Suppressor macrophage treated with lipopolysaccharide for 1 hour (primary cell): ENCODE measurements at regions not wholly inside any gene's neighbourhood (a gene's known extent, or its start where the extent isn't known, plus 50 kb on each side); places are given as distances from the start of the nearest gene placed in this dataset.
"Not testable (repeated sequence)": the region's sequence is repeated elsewhere in the genome, so short reads cannot be mapped to it uniquely, and the experiment has no call there.

Experiments
- DNase-seq, 3 donors: peaks; one replicate each; pipeline ENCODE4 v3.0.0-alpha.2; 2020 to 2022

DNA sequence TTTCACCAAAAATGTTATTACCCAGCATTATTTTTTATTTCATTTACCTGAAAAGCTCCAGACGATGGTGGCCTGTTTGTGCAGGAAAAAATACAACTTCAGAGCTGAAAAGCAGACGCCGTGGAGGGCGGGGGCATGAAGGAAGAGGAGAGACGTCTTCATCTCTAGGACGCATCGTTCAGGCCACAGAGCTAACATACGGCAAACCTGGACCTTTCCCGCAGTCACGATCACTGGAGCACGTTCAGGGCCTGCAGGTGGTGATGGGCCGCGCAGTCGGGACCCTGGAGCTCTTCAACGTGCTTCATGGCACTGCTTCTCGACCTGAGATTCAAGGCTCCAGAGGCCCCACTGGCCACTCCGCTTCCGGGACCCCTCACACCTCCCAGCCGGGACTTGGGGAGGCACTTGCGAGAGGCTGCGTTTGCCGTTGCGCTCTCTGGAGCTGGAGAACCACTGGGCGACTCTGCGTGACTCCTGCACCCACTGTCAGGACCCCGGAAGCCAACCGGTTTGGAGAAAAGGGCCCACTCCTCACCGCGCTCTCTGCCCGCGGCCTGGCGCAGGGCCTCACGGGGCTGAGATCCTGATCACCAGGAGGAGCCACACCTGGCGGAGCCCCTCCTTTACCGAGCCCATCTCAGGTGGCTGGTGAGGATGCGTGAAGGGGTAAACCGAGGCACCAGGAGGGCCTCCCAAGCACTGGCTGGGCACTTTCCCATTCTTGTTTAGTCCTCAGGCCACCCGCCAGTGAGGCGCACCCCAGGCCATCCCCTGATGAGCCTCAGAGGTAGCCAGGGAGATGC, 164.4 kb upstream of the AFDN start:
- DNase-seq: no peak

DNA sequence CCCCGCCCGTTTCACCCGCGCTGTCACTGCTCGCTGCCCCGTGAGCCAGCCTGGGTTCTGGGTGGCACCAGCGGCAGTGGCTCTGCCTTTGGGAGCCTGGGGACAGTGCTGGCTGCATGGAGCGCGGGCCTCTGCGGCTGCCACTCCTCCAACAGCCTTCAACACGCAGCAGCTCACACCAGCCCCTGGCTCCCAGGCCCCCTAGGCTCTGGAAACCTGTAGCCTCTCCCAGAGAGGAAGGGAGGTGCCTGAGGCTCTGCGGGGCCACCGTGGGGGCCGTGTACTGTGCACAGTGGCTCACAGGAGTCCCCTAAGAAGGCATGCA, 163.9 kb upstream of the AFDN start:
- no peak for DNase-seq

DNA sequence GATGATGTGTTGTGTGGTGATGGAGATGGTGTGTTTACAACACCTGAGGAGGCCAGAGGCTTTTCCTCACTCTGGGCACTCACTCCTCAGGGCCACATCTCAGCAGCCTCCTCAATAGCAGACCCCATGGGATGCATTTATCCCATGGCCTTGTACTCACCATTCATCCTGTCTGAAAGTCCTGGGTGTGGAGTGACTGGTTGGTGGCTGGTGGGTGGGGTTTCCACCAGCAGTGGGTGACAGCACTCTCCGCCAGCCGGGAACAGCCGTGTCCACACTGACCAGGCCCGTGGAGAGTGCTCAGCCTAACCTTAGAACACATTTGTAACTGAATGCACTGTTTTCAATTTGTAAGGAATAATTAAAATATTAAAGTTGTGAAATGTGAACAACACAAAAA, 163.4 kb upstream of the AFDN start:
- no peak for DNase-seq

DNA sequence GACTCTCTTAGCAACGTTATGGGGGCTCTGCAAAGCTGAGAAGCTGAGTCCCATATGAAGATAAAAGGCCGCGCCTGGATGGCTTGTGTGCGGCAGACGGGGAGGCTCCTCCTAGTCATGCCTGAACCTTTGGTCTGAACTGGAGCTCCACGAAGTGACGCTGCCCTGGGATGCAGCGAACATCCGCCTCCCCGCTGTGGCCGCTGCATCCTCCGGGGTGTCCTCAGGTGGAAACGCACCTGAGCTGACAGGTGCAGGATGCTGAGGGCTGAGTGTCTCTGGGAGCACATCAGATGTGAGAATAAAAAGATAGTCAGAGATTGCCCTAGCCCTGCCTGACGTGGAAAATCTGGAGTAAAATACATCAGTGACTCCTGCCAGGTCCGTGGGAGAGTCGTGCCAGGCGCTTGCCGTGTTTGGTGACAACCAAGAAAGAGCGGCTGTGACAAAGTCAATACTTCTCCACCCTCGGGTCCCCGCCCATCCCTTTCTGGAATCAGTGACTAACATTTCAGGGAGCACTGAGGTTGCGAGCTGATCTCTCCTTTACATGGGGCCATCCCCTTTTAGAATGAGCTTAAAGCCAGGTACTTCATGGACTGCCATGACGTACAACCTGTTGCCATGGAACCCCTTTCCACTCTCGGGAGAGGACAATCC, 162.8 kb upstream of the AFDN start:
- DNase-seq: no peak

DNA sequence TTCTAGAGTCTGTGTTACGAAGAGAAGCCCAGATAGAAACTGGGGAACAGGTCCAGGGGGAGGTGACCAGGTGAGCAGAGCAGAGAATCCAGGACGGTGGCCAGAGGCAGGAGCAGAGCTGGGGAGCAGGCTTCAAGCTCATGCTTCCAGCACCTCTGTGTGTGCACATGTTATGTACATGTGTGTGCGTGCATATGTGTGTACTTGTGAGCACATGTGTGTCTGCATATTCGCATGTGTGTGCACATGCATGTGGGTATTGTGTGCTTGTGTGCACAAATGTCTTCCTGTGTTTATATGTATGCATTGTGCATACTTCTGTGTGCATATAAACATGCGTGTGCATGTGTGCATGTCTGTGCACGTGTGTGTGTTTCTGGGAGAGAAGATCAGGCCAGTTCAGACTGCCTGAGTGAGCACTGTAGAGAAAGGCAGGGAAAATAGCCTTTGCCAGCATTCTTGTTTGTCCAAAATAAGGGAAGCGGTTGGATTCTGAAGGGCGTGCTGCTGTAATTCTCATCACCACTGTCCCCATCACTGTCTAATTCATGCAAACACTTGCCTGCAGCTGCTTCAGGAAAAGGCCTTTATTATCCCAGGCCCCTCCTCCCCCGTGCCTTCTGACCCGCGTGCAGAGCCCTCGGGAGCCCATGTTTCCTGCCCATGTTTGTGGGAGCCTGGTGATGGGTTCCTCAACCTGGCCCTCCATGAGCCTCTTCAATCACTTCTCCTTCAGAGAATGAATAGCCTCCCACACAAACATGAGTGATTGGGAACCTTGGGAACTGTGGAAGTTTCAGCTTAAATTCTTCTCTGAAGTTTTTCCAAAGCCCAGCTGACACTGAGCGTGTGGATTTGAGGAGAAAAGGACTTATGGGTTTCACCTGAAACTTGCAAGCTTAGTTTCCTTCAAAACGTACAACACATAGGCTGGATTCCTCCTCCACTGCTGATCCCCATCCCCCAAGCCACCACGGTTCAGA, 161.7 kb upstream of the AFDN start:
- DNase-seq: no peak

DNA sequence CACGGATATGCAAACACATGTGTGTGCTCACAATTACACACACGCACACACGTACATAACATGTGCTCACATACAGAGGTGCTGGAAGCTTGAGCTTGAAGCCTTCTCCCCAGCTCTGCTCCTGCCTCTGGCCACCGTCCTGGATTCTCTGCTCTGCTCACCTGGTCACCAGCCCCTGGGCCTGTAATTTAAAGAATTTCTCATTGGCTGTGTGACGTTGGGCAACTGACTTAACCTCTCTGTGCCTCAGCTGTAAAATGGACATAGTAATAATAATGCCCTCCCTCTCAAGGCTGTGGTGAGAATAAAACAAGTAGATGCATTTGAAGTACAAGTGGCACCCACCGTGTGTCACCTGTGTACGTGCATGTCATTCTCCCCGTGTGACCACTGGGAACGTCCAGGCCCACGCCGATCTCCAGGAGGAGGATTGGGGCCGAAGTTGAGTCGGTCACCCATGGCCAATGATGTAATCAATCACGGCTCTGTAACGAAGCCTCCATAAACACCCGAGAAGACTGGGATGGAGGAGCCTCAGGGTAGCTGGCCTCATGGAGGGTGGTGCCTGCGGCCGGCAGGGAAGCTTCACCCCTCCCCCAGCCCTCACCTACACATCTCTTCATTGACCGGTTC, 160.9 kb upstream of the AFDN start:
- no peak for DNase-seq

DNA sequence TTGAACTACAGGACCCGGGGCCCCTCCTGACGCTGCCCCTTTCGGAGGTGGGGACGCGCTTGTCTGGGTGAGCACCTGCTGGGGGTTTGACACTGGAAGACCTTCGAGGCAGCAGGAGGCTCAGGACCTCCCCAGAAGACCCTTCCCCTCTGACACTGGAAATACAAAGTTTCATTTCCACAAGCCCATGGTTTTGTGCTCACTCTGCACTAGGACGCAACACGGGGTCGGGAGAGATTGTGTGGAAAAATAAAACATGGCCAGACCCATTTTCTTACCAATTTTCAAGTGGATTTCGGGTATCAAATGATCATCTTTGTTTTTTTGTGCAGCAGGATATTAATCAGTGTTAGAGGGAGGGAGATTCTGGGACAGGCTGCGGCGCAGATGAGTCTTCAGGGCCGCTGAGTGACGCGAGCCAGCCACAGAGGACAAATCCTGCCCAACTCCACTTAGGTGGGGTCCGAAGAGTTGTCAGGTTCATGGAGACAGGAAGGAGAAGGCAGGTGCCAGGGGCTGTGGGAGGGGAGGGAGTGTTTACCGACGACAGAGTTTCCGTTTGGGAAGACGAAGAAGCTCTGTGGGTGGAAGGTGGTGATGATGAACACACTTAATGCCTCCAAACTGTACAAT, 160.0 kb upstream of the AFDN start:
- DNase-seq: no peak

DNA sequence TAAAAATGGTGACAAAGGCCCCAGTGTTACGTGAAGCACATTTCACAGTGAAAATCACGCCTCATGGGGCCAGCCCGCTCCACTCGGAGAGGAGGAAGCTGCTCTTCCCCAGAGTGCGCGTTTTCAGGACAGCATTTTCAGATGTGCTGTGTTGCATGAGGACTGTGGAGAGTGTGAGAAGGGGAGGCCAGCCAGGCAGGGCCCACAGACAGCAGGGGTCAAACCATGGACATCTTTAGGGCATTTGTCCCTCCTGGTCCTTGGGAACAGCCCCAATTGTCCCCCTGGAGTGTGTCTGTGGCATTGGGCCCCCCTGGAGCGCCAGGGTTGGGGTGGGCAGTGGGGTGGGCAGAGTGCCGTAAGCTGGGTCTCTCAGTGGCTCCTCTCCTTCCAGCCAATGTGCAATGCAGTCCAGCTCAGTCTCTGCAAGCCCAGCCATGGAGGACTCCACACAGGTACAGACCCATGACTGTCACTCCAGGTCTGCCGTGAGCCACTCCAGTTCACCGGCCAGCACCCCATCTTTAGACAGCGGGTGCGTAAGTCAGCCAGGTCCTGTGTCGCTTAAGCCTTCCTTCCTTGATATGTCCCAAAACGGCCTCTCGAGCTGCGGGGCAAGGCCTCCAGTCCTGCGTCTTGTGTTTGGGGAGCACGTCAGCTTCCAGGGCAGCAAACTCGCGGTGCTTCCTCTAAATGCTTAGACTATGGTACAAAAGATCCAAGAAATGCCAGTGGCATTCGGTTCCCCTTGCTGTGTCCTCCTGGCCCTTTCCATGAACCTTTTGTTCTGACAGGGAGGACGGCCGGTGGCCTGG, 159.3 kb upstream of the AFDN start:
- no peak for DNase-seq

DNA sequence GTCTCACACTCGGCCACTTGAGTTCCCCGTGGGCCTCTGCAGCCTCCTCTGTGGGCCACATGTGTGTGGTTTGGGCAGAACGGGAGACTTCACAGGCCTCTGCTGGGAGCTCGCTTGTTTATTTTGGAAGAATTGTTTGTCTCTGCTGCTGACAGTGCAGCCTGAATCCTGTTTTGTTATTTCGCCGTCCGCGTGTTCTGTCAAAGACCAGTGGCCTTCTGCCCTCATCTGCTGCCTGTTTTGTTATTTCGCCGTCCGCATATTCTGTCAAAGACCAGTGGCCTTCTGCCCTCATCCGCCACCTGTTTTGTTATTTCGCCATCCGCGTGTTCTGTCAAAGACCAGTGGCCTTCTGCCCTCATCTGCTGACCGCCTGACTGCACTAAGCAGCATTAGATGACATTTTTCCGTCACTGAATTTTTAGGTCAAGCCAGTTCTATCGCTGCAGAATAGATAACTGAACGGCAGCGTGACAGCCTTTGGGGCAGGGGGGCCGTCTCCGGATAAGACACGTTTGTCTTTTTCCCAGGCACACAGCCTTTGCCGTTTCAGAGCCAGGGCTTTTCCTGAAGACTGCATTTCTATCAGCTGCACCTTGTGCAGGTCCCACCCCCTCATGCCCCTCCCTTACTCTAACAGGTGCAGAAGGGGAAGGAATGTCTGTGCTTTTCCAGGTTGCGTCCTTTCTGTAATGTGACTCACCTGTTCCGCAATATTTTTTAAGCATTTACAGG, 158.5 kb upstream of the AFDN start:
- no peak for DNase-seq

DNA sequence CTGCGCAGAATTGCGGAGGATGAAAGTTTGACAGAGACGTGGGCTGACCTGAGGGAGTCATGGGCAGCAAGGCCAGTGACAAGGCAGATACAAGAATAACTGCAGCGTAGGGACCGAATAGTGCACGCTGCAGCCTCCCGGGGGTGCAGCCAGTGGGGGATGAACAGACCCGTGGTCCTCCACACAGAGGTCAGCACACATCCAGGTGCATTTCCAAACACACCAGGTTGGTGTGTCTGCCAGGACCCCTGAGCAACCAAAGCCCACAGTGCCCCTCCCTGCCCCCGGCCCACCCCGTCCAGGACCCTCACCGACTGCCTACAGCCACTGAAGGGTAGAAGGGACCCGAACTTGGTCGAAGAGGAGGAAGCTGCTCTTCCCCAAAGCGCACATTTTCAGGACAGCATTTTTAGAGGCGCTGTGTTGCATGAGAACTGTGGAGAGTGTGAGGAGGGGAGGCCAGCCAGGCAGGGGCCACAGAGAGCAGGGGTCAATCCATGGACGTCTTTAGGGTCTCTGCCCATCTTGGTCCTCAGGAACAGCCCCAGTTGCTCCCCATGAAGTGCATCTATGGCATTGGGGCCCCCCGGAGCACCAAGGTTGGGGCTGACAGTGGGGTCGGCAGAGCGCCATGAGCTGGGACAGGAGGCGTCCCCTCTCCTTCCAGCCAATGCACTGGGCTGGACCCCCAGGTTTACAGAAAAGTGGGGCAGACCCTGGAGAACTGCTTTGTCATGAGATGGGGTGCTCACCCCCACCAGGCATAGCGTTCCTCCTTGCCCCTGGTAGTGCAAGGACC, 157.8 kb upstream of the AFDN start:
- DNase-seq: no peak

DNA sequence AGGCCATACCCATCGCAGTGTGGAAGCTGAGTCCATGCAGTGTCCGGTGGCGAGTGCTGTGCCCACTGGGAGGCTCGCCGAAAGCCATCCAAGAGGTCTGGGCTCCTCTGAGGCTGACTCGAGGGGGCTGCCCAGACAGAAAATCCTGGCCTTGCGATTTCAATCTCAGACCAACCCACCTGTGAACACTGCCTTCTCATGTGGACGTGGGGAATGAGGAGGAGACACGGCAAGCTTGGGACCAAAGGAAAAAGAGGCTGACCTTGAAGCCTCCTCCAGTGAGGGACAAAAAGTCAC, 157.2 kb upstream of the AFDN start:
- no peak for DNase-seq

DNA sequence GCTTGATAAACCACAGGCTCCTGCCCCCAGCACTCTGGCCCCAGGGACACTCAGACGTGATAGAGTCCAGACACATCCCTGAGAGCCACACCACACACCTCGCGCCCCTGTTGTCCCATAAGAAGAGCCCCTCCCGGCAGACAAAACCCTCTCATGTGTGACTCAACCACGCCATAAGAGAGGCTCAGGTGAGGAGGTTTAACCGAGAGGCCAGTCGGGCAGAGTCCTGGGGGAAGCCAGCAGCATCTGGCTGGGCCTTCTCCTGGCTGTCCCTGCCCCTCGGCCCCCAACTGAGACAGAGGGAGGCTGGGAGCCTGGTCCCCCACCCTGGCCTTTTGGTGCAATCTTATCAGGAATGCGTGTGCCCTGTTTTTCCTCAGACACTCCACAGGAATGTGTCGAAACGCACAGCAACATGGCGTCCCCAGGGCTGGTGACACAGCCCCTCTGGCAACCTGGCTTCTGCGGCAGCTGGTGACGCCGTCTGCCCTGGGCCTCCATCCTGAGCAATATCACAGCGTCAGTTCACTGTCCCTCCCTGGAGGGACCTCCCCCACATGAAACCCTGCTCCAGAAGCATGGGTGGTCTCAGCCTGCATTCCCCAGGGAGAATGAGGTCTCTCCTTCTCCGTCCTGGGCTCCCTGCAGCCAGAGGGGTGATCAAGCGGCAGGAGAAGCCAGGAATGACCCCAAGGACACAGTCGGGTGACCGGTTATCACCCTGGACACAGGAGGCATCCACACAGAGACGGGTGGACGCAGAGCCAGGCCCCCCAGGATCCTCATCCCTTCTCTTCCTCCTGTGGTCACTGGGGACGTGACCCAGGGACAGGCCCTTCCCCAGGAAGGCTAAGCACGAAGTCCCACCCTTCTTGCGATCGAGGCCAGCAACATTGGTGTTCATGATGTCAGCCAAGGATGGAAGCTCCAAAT, 156.6 kb upstream of the AFDN start:
- no peak for DNase-seq

DNA sequence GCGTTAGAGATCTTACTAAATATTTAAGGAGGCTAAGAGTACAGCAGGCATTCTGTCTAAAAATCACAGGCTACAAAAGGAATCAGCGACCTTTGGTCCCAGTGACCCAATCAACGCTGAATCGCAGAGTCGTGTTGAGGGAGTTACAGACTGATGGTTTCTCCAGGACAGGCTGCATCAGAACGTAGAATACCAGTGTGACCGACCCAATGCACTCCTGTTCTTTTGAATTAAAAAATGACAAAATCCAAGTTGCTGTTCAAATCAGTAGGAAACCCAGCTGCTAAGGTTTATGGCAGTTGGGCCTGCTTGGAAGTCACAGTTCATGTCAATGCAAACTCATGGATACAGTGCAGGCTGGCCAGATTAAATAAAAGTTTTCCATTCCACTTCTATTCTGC, 155.8 kb upstream of the AFDN start:
- no peak for DNase-seq

DNA sequence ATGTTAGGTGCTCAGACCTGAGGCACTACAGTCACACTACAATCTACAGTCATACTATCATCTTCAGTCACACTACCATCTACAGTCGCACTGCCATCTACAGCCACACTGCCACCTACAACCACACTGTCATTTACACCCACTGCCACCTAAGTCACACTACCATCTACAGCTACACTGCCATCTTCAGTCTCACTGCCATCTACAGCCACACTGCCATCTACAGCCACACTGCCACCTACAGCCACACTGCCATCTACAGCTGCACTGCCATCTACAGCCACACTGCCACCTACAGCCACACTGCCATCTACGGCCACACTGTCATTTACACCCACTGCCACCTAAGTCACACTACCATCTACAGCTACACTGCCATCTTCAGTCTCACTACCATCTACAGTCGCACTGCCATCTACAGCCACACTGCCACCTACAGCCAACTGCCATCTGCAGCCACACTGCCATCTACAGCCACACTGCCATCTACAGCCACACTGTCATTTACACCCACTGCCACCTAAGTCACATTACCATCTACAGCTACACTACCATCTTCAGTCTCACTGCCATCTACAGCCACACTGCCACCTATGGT, 155.2 kb upstream of the AFDN start:
- not testable (repeated sequence) for DNase-seq

DNA sequence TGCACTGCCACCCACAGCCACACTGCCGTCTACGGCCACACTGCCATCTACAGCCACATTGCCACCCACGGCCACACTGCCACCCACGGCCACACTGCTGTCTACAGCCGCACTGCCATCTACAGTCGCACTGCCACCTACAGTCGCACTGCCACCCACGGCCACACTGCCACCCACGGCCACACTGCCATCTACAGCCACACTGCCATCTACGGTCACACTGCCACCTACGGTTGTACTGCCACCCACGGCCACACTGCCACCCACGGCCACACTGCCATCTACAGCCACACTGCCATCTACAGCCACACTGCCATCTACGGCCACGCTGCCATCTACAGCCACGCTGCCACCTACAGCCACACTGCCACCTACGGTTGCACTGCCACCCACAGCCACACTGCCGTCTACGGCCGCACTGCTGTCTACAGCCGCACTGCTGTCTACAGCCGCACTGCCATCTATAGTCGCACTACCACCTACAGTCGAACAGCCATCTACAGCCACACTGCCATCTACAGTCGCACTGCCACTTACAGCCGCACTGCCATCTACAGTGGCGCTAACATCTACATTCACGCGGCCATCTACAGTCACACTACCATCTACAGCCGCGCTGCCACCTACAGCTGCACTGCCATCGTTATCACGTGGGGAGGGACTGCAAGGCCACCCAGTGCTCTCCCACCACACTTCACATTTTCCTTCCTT, 154.6 kb upstream of the AFDN start:
- no peak for DNase-seq

DNA sequence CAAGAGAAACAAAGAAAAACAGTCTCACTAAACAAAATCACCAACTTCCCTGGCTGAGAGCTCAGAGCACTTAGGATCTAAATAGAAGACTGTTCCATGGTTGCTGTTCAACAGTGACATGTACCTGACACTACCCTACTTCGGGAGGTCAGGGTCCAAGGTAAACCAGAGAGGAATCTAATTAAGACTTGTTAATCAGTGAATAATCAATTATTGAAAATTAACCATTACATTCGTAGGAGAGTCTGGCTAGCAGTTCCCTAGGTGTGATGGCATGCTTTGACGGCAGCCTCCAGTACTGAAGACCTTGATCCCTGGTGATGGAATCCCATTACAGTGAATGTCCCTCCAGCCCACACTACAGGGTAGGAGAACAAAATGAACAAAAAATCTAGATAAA, 154.0 kb upstream of the AFDN start:
- DNase-seq: no peak

DNA sequence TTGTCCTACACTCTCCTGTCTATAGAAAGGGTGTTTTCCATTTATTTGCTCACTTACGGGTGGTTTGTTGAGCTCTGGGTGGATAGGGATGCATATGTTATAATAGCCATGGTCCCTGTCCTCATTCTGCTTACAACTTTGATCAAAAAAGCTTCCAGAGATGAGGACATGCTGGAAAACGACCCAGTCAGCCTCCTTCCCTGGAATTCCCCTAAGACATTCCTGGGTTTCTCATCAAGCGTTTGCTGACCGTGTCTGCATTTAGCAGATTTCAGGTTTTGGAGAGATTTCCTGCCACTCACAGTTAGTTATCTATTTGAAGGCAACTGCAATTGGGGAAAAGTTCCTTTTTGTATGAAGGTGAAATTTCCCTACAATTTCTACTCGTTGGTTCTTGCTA, 152.8 kb upstream of the AFDN start:
- no peak for DNase-seq

DNA sequence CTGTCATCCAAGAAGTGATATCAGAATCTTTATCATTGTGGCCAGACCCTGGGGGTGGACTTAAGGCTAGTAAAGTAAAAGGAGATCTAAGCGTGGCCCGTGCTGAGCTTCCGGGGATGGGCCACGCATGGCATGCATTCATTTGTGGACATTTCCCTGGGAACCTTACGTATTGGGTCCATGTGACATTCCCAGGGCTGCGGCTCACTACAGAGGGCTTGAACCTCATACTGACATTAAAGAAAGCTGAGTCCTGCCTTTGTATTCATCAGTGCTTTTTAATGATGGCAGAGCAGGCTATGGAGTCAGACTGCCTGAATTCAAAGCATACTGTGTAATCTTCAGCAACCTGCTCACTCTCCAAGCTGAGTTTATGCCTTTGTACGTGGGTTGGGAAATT, 152.2 kb upstream of the AFDN start:
- DNase-seq: no peak
